Transverse colon (tissue), 4 donors: ENCODE measurements at regions not wholly inside any gene's neighbourhood (a gene's known extent, or its start where the extent isn't known, plus 50 kb on each side); places are given as distances from the start of the nearest gene placed in this dataset.

Experiments
- DNase-seq: peaks from one replicate; pipeline ENCODE4 v3.0.0-alpha.2; 2019
- H3K27ac ChIP-seq, 4 donors: fragments of 200-600 bp; sonication (generic); 2 replicates each; pipeline ENCODE4 v1.5.1; 2016 to 2018; ENCODE audit warnings: inconsistent platforms in 4 of 4
- H3K27me3 ChIP-seq: fragments of 200-600 bp; sonication (generic); 2 replicates; pipeline ENCODE4 v1.5.1; 2017; ENCODE audit warnings: inconsistent platforms
- H3K36me3 ChIP-seq, 4 donors: fragments of 200-600 bp; sonication (generic); 2 replicates each; pipeline ENCODE4 v1.5.1; 2017 to 2019; ENCODE audit warnings: inconsistent platforms in 4 of 4
- H3K4me1 ChIP-seq, 4 donors: fragments of 200-600 bp; sonication (generic); 2 replicates each; pipeline ENCODE4 v1.5.1; 2017 to 2020; ENCODE audit warnings: inconsistent platforms in 4 of 4
- H3K4me3 ChIP-seq, 4 donors: fragments of 200-600 bp; sonication (generic); 1 replicate in 1 of 4; 2 replicates in 3 of 4; pipeline versions ENCODE4 v1.5.1 to v1.6.1; 2017 to 2019; ENCODE audit warnings: inconsistent platforms in 4 of 4
- H3K9me3 ChIP-seq, 2 donors: fragments of 200-600 bp; sonication (generic); 2 replicates each; pipeline ENCODE4 v1.5.1; 2017 to 2019; ENCODE audit warnings: inconsistent platforms in 2 of 2
- CTCF ChIP-seq, 5 experiments: fragments of 200-600 bp in 3 of 5; fragments of 450-650 bp in 2 of 5; sonication (generic) in 3 of 5; IDR thresholded peaks; 1 replicate in 2 of 5; 2 replicates in 3 of 5; pipeline ENCODE4 v1.5.1; 2016 to 2017; ENCODE audit warnings: antibody characterized with exemption in 5 of 5, inconsistent platforms in 3 of 5, mild to moderate bottlenecking in 2 of 5, moderate library complexity in 1 of 5
- EP300 ChIP-seq: sonication (generic); formaldehyde crosslinking; IDR thresholded peaks from one replicate; pipeline ENCODE4 v1.6.1; 2017; ENCODE audit warnings: antibody characterized with exemption, low read depth
- POLR2A ChIP-seq: fragments of 450-650 bp; IDR thresholded peaks from one replicate; pipeline ENCODE4 v1.6.1; 2016; ENCODE audit warnings: antibody characterized with exemption, mild to moderate bottlenecking, moderate library complexity
- POLR2AphosphoS5 ChIP-seq, 3 donors: sonication (generic); formaldehyde crosslinking; IDR thresholded peaks; one replicate each; pipeline ENCODE4 v1.6.1; 2016; ENCODE audit warnings: antibody characterized with exemption in 3 of 3
- WGBS, 2 donors: methylation state at CpG; one replicate each; pipeline ENCODE4 v1.1.5; 2018; ENCODE audit warnings: low coverage in 1 of 2; 5-methylcytosine and 5-hydroxymethylcytosine counted together
- in situ Hi-C, 4 donors: fragments of 200-750 bp; cut with MboI; loops; one replicate each; pipeline versions ENCODE4 v1.15.0 to v1.15.1; 2017; ENCODE audit warnings: low sequenced_read_pairs in 3 of 4, low pct_ligation_motif_present in 1 of 4, low pct_unique_long_range_greater_than_20kb in 1 of 4
- intact Hi-C: fragments of 100-400 bp; cut with DNase I; formaldehyde crosslinking; loops from one replicate; pipeline ENCODE4 v1.15.1; 2023; ENCODE audit warnings: low total_unique reads

- Histone ChIP-seq H3K4me1 (peaks cover 0 to 3% (median 0%) of the 10 kb centered on the region in 4 donors), H3K27me3 (no peaks in the 10 kb centered on the region), H3K27ac (no peak overlapping the region), H3K36me3 (no peaks in the 10 kb centered on the region), H3K4me3 (no peak overlapping the region), H3K9me3 (no peaks in the 10 kb centered on the region)
- WGBS, 2 donors: 38 to 42% methylated on average over 2 of the region's 2 CpGs
- intact Hi-C loops (no loop called here), in situ Hi-C loops (no loop called here)
- DNase-seq: no peak
- TF ChIP-seq EP300: no peak
- TF ChIP-seq POLR2A: no peak
- no peak for TF ChIP-seq POLR2AphosphoS5 (IDR thresholded peaks at IDR 0.05)
- no peak for TF ChIP-seq CTCF (IDR thresholded peaks at IDR 0.05)
Measured at GRCh38 chr12:59517522-59517921, 78.3 kb upstream of the SLC16A7 start.

GRCh38 chr12:59500915-59501314 is 94.9 kb upstream of the SLC16A7 start:
- Histone ChIP-seq H3K4me1 (no peaks in the 10 kb centered on the region), H3K4me3 (no peak overlapping the region), H3K27ac (no peak overlapping the region), H3K27me3 (no peaks in the 10 kb centered on the region), H3K36me3 (no peaks in the 10 kb centered on the region), H3K9me3 (no peaks in the 10 kb centered on the region)
- intact Hi-C loops (no loop called here), in situ Hi-C loops (no loop called here)
- WGBS, 2 donors: 59 to 67% methylated on average over 1 of the region's 1 CpG
- no peak for DNase-seq
- no peak for TF ChIP-seq EP300
- TF ChIP-seq POLR2A: no peak
- no peak for TF ChIP-seq CTCF (IDR thresholded peaks at IDR 0.05)
- no peak for TF ChIP-seq POLR2AphosphoS5 (IDR thresholded peaks at IDR 0.05)

GRCh38 chr12:59500335-59500734 is 95.5 kb upstream of the SLC16A7 start:
- no peak for TF ChIP-seq POLR2AphosphoS5 (IDR thresholded peaks at IDR 0.05)
- TF ChIP-seq CTCF (IDR thresholded peaks at IDR 0.05): no peak
- TF ChIP-seq POLR2A: no peak
- no peak for TF ChIP-seq EP300
- Histone ChIP-seq H3K27me3 (no peaks in the 10 kb centered on the region), H3K9me3 (no peaks in the 10 kb centered on the region), H3K27ac (no peak overlapping the region), H3K36me3 (no peaks in the 10 kb centered on the region), H3K4me1 (no peaks in the 10 kb centered on the region), H3K4me3 (no peak overlapping the region)
- 91 to 100% methylated on average over 1 of the region's 1 CpG for WGBS, 2 donors
- intact Hi-C loops (no loop called here), in situ Hi-C loops (no loop called here)
- no peak for DNase-seq

GRCh38 chr12:59499774-59500173 is 96.1 kb upstream of the SLC16A7 start:
- WGBS, 2 donors: 65 to 100% methylated on average over 1 of the region's 1 CpG
- no peaks in the 10 kb centered on the region for H3K27me3 ChIP-seq
- TF ChIP-seq POLR2A (no peak), CTCF (IDR thresholded peaks at IDR 0.05) (no peak), POLR2AphosphoS5 (IDR thresholded peaks at IDR 0.05) (no peak), EP300 (no peak)
- no peak overlapping the region for H3K27ac ChIP-seq
- H3K4me1 ChIP-seq: no peaks in the 10 kb centered on the region
- in situ Hi-C loops (no loop called here), intact Hi-C loops (no loop called here)
- no peak for DNase-seq
- no peak overlapping the region for H3K4me3 ChIP-seq
- H3K36me3 ChIP-seq: no peaks in the 10 kb centered on the region
- H3K9me3 ChIP-seq: no peaks in the 10 kb centered on the region
